GM12878 (cell line): ENCODE measurements at regions not wholly inside any gene's neighbourhood (a gene's known extent, or its start where the extent isn't known, plus 50 kb on each side); places are given as distances from the start of the nearest gene placed in this dataset.

Source experiments
- ATAC-seq: fragments of 200-7000 bp; cut with Tn5 transposase; 3 replicates; pipeline ENCODE4 v1.9.1; 2020; ENCODE audit warnings: mild to moderate bottlenecking, moderate library complexity
- BruUV-seq: library from RNA; stranded (reverse); fragments of 400-500 nt; replicated peaks from 2 replicates; lab custom pipeline; 2021; lab: Mats Ljungman, UMichigan
- CTCF ChIA-PET: fragments of 300-600 bp; sonication (Branson Sonifier 250); formaldehyde crosslinking; extraction: SDS; loops from one replicate; lab custom pipeline; 2021; ENCODE audit warnings: inconsistent platforms; lab: Yijun Ruan, JAX
- POLR2A ChIA-PET: fragments of 350-600 bp; formaldehyde crosslinking; extraction: SDS; loops from one replicate; lab custom pipeline; 2021; ENCODE audit warnings: inconsistent platforms; lab: Charles Lee
- RAD21 ChIA-PET: fragments of 300-600 bp; sonication (Branson Sonifier 250); formaldehyde crosslinking; loops from one replicate; lab custom pipeline; 2023; ENCODE audit warnings: antibody characterized with exemption; ENCODE audit not compliant: unreplicated experiment; lab: Charles Lee
- SMC1A ChIA-PET: fragments of 300-600 bp; sonication (Branson Sonifier 250); formaldehyde crosslinking; loops from one replicate; lab custom pipeline; 2023; ENCODE audit not compliant: unreplicated experiment, uncharacterized antibody; lab: Charles Lee
- DNase-seq: peaks from one replicate; pipeline ENCODE4 v3.0.0-alpha.2; 2011; ENCODE audit warnings: low read depth, low spot score
- FAIRE-seq: peaks from 3 replicates; lab custom pipeline; 2011; peaks lifted over from hg19 to GRCh38; lab: Jason Lieb, UNC
- H2AFZ ChIP-seq: 2 replicates; pipeline ENCODE4 v1.6.0; 2011; ENCODE audit warnings: low read depth, low read length, control low read depth; ENCODE audit not compliant: control insufficient read depth
- H3K27ac ChIP-seq: 2 replicates; pipeline ENCODE4 v1.5.1; 2011; ENCODE audit warnings: control low read depth; ENCODE audit not compliant: control insufficient read depth, insufficient read depth
- H3K27me3 ChIP-seq, 2 experiments: replicated peaks in 1 of 2; 2 replicates each; pipeline versions ENCODE4 v1.6.0 to v1.6.1; 2011; ENCODE audit warnings: low read length in 1 of 2; ENCODE audit not compliant: control insufficient read depth in 2 of 2, insufficient read depth in 2 of 2
- H3K36me3 ChIP-seq, 2 experiments: 2 replicates each; pipeline ENCODE4 v1.5.1; 2011; ENCODE audit warnings: low read length in 1 of 2; ENCODE audit not compliant: control insufficient read depth in 2 of 2, insufficient read depth in 2 of 2
- H3K4me1 ChIP-seq: 2 replicates; pipeline ENCODE4 v1.6.1; 2011; ENCODE audit warnings: mild to moderate bottlenecking, low read length, moderate library complexity, mixed read lengths; ENCODE audit not compliant: control insufficient read depth, insufficient read depth
- H3K4me2 ChIP-seq: 2 replicates; pipeline ENCODE4 v1.6.0; 2011; ENCODE audit warnings: control low read depth; ENCODE audit not compliant: control insufficient read depth, insufficient read depth
- H3K4me3 ChIP-seq: fragments of 200-600 bp; sonication (generic); 2 replicates; pipeline ENCODE4 v1.5.1; 2016
- H3K79me2 ChIP-seq: 2 replicates; pipeline ENCODE4 v1.6.0; 2011; ENCODE audit warnings: low read length; ENCODE audit not compliant: control insufficient read depth, insufficient read depth
- H3K9ac ChIP-seq: 2 replicates; pipeline ENCODE4 v1.8.0; 2011; ENCODE audit warnings: low read length, control low read depth, mixed read lengths; ENCODE audit not compliant: control insufficient read depth, insufficient read depth
- H3K9me3 ChIP-seq: replicated peaks from 3 replicates; pipeline ENCODE4 v1.5.1; 2011; ENCODE audit warnings: mild to moderate bottlenecking, low read length; ENCODE audit not compliant: control insufficient read depth, insufficient read depth
- H4K20me1 ChIP-seq: 2 replicates; pipeline ENCODE4 v1.6.0; 2011; ENCODE audit not compliant: control insufficient read depth, insufficient read depth
- CBX3 ChIP-seq: fragments of 200-600 bp; sonication (generic); IDR thresholded peaks from 2 replicates; pipeline ENCODE4 v1.6.1; 2016; ENCODE audit warnings: low read depth, borderline replicate concordance
- EP300 ChIP-seq, 2 experiments: fragments of 150-350 bp in 1 of 2; IDR thresholded peaks; 2 replicates each; pipeline ENCODE4 v1.6.1; 2011 to 2012; ENCODE audit warnings: low read depth in 2 of 2, low read length in 2 of 2, borderline replicate concordance in 1 of 2, improper control_type of control experiment in 1 of 2, inconsistent platforms in 1 of 2; ENCODE audit not compliant: control insufficient read depth in 1 of 2
- ETV6 ChIP-seq, 2 experiments: fragments of 450-650 bp in 1 of 2; IDR thresholded peaks in 1 of 2; conservative IDR thresholded peaks in 1 of 2; 2 replicates each; pipeline ENCODE4 v1.6.1; 2014; ENCODE audit warnings: antibody characterized with exemption in 1 of 2, borderline replicate concordance in 1 of 2, low read depth in 1 of 2, mild to moderate bottlenecking in 1 of 2, moderate library complexity in 1 of 2
- HDAC6 ChIP-seq: fragments of 200-600 bp; sonication (generic); IDR thresholded peaks from one replicate; pipeline ENCODE4 v1.8.0; 2017; ENCODE audit warnings: antibody characterized with exemption; ENCODE audit not compliant: unreplicated experiment
- IRF5 ChIP-seq: fragments of 450-650 bp; IDR thresholded peaks from 2 replicates; pipeline ENCODE4 v1.6.1; 2017; ENCODE audit warnings: borderline replicate concordance
- MYC ChIP-seq: IDR thresholded peaks from 2 replicates; pipeline ENCODE4 v1.6.1; 2011; ENCODE audit warnings: mild to moderate bottlenecking, low read length, moderate library complexity, inconsistent platforms; ENCODE audit not compliant: insufficient read depth, insufficient replicate concordance, insufficient read length, severe bottlenecking
- NFYA ChIP-seq: IDR thresholded peaks from 2 replicates; pipeline ENCODE4 v1.6.1; 2011; ENCODE audit warnings: low read depth, mild to moderate bottlenecking, low read length, improper control_type of control experiment, borderline replicate concordance
- NFYB ChIP-seq: IDR thresholded peaks from 2 replicates; pipeline ENCODE4 v1.6.1; 2011; ENCODE audit warnings: low read depth, mild to moderate bottlenecking, low read length, improper control_type of control experiment, moderate library complexity; ENCODE audit not compliant: insufficient read depth
- REST ChIP-seq: IDR thresholded peaks from 2 replicates; pipeline ENCODE4 v1.6.1; 2012; ENCODE audit warnings: mild to moderate bottlenecking, low read depth, low read length
- SIX5 ChIP-seq: IDR thresholded peaks from 2 replicates; pipeline ENCODE4 v1.6.1; 2011; ENCODE audit warnings: mild to moderate bottlenecking, low read depth, low read length, moderate library complexity; ENCODE audit not compliant: severe bottlenecking
- SP1 ChIP-seq: IDR thresholded peaks from one replicate; pipeline ENCODE4 v1.6.1; 2011; ENCODE audit warnings: low read depth, low read length
- TCF7 ChIP-seq: IDR thresholded peaks from 2 replicates; pipeline ENCODE4 v1.6.1; 2014; ENCODE audit warnings: antibody characterized with exemption, borderline replicate concordance
- WGBS: methylation state at CpG from one replicate; pipeline ENCODE4 v1.1.6; 2016; ENCODE audit warnings: low lambda C conversion rate; ENCODE audit not compliant: insufficient replicate concordance, insufficient coverage; ENCODE audit errors: missing lambda C conversion rate; 5-methylcytosine and 5-hydroxymethylcytosine counted together
- in situ Hi-C: fragments of 300-500 bp; cut with MboI; formaldehyde crosslinking; loops from 9 replicates; pipeline ENCODE4 v1.14.3; 2018; ENCODE audit warnings: mixed read lengths
- intact Hi-C: fragments of 100-400 bp; cut with micrococcal nuclease; formaldehyde crosslinking; loops from one replicate; pipeline ENCODE4 v1.14.2; 2022; ENCODE audit not compliant: unreplicated experiment
- TF ChIP-seq, protein P1 (sequence below): IDR thresholded peaks from 2 replicates; pipeline ENCODE4 v1.6.1; 2011; ENCODE audit warnings: low read depth, low read length, improper control_type of control experiment, borderline replicate concordance
- TF ChIP-seq, protein P2 (sequence below): fragments of 450-650 bp; IDR thresholded peaks from 2 replicates; pipeline ENCODE4 v1.6.1; 2018; ENCODE audit warnings: borderline replicate concordance, mild to moderate bottlenecking; ENCODE audit not compliant: partially characterized antibody

- WGBS = 16% methylated on average over 5 of the region's 5 CpGs
- POLR2A ChIA-PET = no interaction called here
- H4K20me1 ChIP-seq = no peaks in the 10 kb centered on the region
- BruUV-seq = no TSS peak
- H3K36me3 ChIP-seq = no peaks in the 10 kb centered on the region
- RAD21 ChIA-PET = no interaction called here
- H3K4me1 ChIP-seq = no peaks in the 10 kb centered on the region
- no peak overlapping the region for H3K4me3 ChIP-seq
- in situ Hi-C loops = no loop called here
- no peak for DNase-seq
- CTCF ChIA-PET = interaction anchor here (0.6 kb wide), 1 partner anchor 12 kb away, joined by 3 read pairs; no protein-coding TSS in a partner anchor
- SMC1A ChIA-PET = no interaction called here
- H3K27me3 ChIP-seq = no peaks in the 10 kb centered on the region
- intact Hi-C loops = no loop called here
- no peak for FAIRE-seq
- no peaks in the 10 kb centered on the region for H3K79me2 ChIP-seq
- no peak for ATAC-seq
- no peak overlapping the region for H3K27ac ChIP-seq
- H3K9ac ChIP-seq = no peak overlapping the region
- no peaks in the 10 kb centered on the region for H3K9me3 ChIP-seq
- H2AFZ ChIP-seq = no peak overlapping the region
- H3K4me2 ChIP-seq = no peak overlapping the region
- TF ChIP-seq CBX3 (no peak), TCF7 (no peak), ETV6 (conservative IDR thresholded peaks at IDR 0.05 in 1 of 2, IDR thresholded peaks at IDR 0.05 in 1 of 2; ENCODE audit: borderline replicate concordance in 1 of 2, low read depth in 1 of 2) (no peak), NFYB (no peak), HDAC6 (no peak), NFYA (no peak), IRF5 (no peak), MYC (no peak), SIX5 (no peak), REST (no peak), SP1 (no peak), EP300 (IDR thresholded peaks at IDR 0.05; ENCODE audit: borderline replicate concordance in 1 of 2, control insufficient read depth in 1 of 2, low read depth in 2 of 2, low read length in 2 of 2) (no peak)
- TF ChIP-seq, protein P1, sequence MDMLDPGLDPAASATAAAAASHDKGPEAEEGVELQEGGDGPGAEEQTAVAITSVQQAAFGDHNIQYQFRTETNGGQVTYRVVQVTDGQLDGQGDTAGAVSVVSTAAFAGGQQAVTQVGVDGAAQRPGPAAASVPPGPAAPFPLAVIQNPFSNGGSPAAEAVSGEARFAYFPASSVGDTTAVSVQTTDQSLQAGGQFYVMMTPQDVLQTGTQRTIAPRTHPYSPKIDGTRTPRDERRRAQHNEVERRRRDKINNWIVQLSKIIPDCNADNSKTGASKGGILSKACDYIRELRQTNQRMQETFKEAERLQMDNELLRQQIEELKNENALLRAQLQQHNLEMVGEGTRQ = no peak
- TF ChIP-seq, protein P2, sequence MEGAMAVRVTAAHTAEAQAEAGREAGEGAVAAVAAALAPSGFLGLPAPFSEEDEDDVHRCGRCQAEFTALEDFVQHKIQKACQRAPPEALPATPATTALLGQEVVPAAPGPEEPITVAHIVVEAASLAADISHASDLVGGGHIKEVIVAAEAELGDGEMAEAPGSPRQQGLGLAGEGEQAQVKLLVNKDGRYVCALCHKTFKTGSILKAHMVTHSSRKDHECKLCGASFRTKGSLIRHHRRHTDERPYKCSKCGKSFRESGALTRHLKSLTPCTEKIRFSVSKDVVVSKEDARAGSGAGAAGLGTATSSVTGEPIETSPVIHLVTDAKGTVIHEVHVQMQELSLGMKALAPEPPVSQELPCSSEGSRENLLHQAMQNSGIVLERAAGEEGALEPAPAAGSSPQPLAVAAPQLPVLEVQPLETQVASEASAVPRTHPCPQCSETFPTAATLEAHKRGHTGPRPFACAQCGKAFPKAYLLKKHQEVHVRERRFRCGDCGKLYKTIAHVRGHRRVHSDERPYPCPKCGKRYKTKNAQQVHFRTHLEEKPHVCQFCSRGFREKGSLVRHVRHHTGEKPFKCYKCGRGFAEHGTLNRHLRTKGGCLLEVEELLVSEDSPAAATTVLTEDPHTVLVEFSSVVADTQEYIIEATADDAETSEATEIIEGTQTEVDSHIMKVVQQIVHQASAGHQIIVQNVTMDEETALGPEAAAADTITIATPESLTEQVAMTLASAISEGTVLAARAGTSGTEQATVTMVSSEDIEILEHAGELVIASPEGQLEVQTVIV = no peak
These were observed 624.8 kb upstream of the PTBP2 start for GRCh38 chr1:96096613-96097321.
